Adipose tissue (tissue), 3 donors: ENCODE measurements at regions not wholly inside any gene's neighbourhood (a gene's known extent, or its start where the extent isn't known, plus 50 kb on each side); places are given as distances from the start of the nearest gene placed in this dataset.

Source experiments
- H3K27ac ChIP-seq: one replicate; pipeline ENCODE4 v1.5.1; 2013; ENCODE audit warnings: low read depth, low read length
- WGBS, 3 donors: extraction: QIAGEN DNeasy Blood & Tissue Kit; methylation state at CpG; one replicate each; pipeline ENCODE4 v1.1.7; 2013; 5-methylcytosine and 5-hydroxymethylcytosine counted together
- donor health status: healthy with polysubstance abuse.
- donor health status: Bipolar disorder and iron deficiency.
- donor health status: healthy.

GRCh38 chr1:60989749-60990713 lies 92.3 kb upstream of the NFIA start:
- WGBS, 3 donors, result 32 to 59% (median 37%) methylated on average over 7 of the region's 7 CpGs
- H3K27ac ChIP-seq, result peak overlapping the region; percentile 70

DNA sequence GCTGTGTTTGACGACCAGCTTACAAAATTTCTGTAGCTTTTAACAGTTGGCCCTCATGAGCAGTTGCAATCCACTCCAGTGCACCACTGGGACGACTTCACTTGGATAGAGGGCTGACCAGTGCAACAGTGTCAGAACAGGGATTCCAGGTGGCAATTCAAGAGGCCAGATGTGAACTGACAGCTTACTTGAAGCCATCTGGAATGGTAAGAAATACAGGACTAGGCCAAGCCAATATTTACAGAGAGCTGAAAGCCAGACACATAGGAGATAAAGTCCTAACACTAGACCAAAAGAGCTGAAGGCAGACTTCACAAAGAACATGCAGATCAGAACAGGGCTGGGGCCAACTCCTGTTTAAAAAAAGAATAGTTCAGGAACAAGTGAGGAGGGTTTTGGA lies 93.5 kb upstream of the NFIA start:
- WGBS, 3 donors, result 75 to 90% (median 82%) methylated on average over 2 of the region's 2 CpGs
- no peak overlapping the region for H3K27ac ChIP-seq

- 95 to 97% (median 97%) methylated on average over 3 of the region's 3 CpGs for WGBS, 3 donors
- H3K27ac ChIP-seq, result no peak overlapping the region
These were observed 94.5 kb upstream of the NFIA start for GRCh38 chr1:60987904-60988303.

DNA sequence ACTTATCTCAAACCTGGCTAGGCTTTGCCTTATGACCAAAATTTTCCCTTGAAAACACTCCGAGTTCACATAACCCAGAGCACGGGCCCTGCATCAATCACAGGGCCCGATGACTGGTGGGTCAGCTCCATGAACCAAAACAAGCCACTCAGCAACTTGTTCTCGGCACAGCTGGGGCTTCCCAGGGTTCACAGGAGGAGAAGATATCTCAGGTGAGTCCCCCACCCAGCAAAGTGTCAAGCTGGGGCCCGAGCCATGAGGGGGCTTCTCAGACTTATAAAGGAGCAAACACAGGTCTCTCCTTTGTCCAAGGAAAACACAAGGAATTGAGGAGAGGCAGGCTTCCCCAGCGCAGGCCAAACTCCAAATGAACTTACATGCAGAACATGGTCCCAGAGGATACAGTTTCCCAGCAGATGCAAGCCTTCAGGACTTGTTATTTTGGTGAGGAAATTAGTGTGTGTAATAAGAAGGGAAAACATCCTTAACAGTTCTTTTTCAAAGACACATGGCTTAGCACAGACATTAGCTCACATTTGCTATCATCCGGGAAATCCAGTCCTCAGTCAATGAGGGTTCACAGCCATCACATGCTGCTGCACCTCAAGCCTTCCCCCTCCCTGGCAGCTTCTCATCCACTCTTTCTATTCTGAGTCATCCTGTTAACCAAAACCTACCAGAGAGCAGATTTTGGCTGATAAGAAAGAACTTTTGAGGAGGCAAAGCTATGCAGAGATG lies 98.1 kb upstream of the NFIA start:
- no peak overlapping the region for H3K27ac ChIP-seq
- WGBS, 3 donors, result 43 to 58% (median 45%) methylated on average over 7 of the region's 7 CpGs

GRCh38 chr1:60983701-60984061 lies 98.7 kb upstream of the NFIA start:
- WGBS, 3 donors, result 52 to 65% (median 57%) methylated on average over 8 of the region's 8 CpGs
- no peak overlapping the region for H3K27ac ChIP-seq

DNA sequence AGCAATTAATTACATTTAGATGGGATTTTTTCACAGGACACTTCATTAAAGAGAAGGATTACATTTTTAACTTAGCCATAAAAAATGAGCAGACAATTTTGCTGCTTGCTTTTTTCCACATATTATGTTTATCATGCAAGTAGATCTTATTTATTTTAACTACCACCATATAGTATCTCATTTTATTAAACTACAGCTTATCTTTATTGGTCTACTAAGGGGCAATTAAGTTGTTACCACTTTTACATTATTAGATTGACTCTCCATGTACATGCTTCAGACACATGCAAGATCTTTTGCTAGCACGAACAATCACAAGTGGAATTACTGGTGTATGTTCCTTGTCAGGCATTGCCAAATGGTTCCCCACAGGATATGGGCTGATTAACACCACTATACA lies 99.8 kb upstream of the NFIA start:
- 74 to 83% (median 75%) methylated on average over 1 of the region's 1 CpG for WGBS, 3 donors
- no peak overlapping the region for H3K27ac ChIP-seq

GRCh38 chr1:60981357-60981756 lies 101.0 kb upstream of the NFIA start:
- no peak overlapping the region for H3K27ac ChIP-seq
- 92 to 100% (median 92%) methylated on average over 1 of the region's 1 CpG for WGBS, 3 donors

DNA sequence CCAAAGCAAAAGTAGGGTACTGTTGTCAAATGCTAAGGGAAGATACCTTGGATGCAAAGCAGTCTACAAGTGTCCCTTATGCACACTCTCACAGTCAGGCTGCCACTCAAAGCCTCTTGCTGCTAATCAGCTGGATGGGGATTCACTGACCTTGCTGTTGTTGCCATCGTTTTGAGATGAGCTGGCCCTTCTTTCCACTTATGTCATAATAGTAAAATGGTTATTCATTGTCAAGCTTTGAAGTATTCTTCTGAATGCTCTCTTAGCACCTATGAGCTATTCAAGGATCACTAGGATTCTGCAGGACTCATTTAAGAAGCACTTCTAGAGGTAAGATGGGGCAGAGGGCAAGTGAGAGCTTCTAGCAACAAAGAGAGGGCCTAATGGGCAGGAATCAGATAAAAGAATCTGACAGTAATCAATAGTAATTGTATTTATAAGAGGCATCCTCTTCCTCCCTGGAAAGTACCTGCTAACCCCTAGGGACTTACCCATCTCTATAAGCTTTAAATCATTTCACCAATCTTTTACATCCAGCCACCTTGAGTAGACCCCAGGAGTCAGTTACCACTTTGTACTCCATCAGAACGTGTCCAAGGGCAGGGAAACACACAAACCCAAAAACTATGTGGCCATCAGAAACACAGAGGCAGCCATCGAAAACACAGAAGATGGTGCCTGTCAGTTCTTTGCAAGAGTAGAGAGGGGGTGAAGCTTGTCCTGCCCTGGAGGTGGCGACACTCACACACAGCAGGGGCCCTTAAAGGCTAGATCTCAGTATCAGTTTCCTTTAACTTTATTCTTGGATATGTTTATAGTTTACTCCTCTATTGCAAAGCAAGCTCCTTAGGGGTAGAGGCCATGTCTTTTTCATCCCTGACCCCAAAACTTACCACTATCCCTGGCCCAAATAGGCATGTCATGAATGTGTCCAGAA lies 103.7 kb upstream of the NFIA start:
- H3K27ac ChIP-seq, result no peak overlapping the region
- WGBS, 3 donors, result 59 to 67% (median 60%) methylated on average over 4 of the region's 4 CpGs

DNA sequence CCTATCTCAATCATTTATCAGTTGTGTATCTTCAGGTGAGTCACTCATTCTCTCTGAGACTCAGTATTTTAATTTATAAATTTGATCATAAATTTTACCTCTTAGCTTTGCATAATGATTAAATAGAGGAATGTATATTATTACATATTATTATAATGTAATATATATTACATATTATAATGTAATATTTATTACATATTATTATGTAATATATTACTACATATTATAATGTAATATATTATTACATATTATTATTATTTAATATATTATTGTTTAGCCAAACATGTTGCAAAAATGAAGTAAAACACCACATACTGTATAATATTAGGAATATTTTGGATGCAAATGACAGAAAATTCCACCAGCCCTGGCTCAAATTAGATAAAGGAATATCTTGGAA lies 104.7 kb upstream of the NFIA start:
- H3K27ac ChIP-seq, result no peak overlapping the region

DNA sequence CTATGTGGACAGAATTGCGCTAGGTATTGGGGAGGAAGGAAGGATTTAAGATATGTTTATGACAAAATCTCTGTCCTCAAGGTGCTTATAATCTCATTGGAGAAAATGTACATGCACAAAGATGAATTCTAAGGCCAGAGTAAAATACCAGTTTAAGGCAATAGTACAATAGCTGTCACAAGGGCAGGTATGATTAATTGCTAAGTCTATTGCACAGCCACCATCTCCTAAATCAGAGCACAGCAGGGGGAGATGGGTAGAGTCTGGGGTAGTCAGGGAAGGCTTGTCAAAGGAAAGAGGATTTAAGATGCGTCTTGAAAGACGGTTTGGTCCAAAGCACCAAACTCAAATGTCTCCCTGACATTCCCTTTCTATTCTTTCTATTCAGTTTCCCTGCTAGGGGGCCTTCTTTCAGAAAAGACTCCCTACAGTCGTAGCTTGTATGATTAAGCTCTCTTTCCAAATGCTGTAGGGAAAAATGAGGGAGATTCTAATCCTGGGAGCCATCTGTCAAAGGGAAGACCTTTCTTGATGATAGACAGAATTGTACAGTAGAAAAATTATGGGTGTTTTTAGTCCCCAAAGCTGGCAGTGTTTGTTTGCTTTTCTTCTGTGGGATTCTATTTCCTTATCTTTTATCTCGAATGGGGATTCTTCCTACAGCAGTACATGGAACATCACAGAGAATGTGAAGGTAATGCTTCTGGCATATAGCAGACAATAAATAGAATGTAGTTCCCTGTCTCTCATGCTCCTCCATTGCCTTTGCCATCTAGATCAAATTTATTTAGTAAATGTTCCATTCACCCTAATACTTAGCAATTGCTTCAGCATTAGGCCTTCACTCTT lies 107.6 kb upstream of the NFIA start:
- WGBS, 3 donors, result 90 to 92% (median 90%) methylated on average over 5 of the region's 5 CpGs
- H3K27ac ChIP-seq, result no peak overlapping the region

DNA sequence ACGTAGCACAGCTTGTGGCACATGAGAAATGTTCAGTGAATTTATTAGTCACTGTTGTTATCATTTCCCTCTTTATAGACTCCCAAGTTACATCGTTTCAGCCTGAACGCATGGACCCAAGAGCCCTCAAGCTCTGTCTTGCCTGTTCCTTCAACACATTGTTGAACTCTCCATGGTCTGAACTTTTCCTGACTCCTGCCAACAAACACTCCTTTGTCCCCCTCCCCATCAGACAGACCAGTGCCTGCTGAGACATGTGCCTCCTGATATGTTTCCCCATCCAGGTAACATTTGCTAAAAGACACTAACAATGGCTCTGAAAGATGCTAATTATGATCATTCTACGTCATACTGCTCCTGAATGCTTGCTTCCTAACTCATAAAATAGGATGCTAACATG lies 108.7 kb upstream of the NFIA start:
- H3K27ac ChIP-seq, result no peak overlapping the region
- WGBS, 3 donors, result 81 to 90% (median 85%) methylated on average over 4 of the region's 4 CpGs

- WGBS, 3 donors, result 79 to 83% (median 80%) methylated on average over 4 of the region's 4 CpGs
- no peak overlapping the region for H3K27ac ChIP-seq
These were observed 109.5 kb upstream of the NFIA start for GRCh38 chr1:60972841-60973364.

DNA sequence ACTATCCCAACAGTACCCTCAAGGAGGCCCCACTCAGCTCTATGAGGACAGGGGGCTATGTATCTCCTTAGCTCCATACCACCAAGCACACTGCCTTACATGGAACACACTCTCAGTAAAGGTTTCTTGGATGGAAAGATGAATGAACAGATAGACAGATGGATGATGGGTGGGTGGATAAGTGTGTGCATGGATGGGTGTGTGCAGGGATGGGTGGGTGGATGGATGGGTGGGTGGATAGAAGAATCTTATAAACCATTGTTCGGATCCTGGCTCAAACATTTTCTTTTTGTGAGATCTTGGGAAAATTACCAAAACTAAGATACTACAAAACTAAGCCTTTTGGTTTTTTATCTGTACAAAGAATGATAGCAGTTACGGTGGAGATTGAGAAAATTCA lies 111.0 kb upstream of the NFIA start:
- WGBS, 3 donors, result 76 to 81% (median 80%) methylated on average over 2 of the region's 2 CpGs
- H3K27ac ChIP-seq, result no peak overlapping the region

GRCh38 chr1:60969971-60970509 lies 112.3 kb upstream of the NFIA start:
- H3K27ac ChIP-seq, result no peak overlapping the region
- WGBS, 3 donors, result 36 to 41% (median 39%) methylated on average over 9 of the region's 9 CpGs

DNA sequence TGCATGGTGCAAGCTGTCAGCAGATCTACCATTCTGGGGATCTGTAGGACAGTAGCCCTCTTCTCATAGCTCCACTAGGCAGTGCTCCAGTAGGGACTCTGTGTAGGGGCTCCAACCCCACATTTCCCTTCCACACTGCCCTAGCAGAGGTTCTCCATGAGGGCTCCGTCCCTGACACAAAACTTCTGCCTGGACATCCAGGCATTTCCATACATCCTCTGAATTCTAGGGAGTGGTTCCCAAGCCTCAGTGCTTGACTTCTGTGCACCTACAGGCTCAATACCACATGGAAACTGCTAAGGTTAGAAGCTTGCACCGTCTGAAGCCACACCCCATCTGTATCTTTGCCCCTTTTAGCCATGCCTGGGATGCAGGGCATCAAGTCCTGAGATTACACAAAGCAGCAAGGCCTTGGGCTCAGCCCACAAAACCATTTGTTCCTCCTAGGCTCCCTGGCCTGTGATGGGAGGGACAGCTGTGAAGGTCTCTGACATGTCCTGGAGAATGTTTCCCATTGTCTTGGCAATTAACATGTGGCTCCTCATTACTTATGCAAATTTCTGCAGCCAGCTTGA lies 117.0 kb upstream of the NFIA start:
- WGBS, 3 donors, result 92 to 97% (median 94%) methylated on average over 2 of the region's 2 CpGs
- no peak overlapping the region for H3K27ac ChIP-seq

- WGBS, 3 donors, result 82 to 84% (median 83%) methylated on average over 7 of the region's 7 CpGs
- H3K27ac ChIP-seq, result no peak overlapping the region
These were observed 119.0 kb upstream of the NFIA start for GRCh38 chr1:60963167-60963940.
